ENCODE measurements at regions not wholly inside any gene's neighbourhood (a gene's known extent, or its start where the extent isn't known, plus 50 kb on each side); places are given as distances from the start of the nearest gene placed in this dataset.

DNA sequence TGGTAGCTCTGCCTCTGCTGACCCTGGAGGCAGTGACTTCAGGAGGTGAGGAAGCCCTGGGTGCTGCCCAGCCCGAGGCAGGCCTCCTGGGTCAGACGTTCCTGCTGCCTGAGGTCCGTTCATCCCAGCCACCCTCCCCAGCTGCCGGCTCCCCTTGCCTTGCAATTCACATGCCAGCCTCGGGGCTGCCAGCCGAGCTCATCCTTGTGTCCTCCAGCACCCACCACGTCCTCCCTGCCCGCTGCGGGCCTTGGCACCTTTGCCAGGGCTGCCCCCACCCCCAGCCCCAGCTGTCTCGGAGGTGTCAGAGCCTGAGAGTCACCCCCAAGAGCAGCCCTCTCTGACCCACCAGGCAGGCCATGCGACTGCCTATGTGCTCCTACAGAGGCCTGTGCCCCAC lies 162.1 kb upstream of the RNF32 start:
- ChIA-PET POLR2A (ENCODE audit: low non-redundant PET) (no interaction called here), CTCF (no interaction called here)
- H3K27ac ChIP-seq = no peak overlapping the region
- TF ChIP-seq, protein P1, sequence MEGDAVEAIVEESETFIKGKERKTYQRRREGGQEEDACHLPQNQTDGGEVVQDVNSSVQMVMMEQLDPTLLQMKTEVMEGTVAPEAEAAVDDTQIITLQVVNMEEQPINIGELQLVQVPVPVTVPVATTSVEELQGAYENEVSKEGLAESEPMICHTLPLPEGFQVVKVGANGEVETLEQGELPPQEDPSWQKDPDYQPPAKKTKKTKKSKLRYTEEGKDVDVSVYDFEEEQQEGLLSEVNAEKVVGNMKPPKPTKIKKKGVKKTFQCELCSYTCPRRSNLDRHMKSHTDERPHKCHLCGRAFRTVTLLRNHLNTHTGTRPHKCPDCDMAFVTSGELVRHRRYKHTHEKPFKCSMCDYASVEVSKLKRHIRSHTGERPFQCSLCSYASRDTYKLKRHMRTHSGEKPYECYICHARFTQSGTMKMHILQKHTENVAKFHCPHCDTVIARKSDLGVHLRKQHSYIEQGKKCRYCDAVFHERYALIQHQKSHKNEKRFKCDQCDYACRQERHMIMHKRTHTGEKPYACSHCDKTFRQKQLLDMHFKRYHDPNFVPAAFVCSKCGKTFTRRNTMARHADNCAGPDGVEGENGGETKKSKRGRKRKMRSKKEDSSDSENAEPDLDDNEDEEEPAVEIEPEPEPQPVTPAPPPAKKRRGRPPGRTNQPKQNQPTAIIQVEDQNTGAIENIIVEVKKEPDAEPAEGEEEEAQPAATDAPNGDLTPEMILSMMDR (conservative IDR thresholded peaks at IDR 0.05; ENCODE audit: low read depth) = no peak
- DNase-seq (ENCODE audit: low spot score) = no peak

DNA sequence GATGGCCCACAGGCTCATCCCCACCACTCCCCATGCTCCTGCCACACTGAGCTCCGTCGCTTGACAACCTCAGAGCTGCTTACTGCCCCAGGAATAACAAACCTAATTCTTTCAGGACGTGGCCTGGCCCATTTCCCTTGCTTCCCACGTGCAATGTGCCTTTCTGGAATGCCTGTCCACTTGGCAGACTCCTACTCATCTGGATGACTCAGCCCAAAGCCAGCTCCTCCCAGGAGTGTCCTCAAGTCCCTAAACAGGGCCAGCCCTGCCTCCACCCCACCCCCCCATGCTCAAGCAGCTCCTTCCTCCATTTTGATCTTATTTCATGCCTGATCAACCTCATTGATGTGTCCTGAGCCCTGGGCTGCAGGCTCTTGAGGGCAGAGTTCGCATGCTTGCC lies 164.9 kb upstream of the RNF32 start:
- H3K27ac ChIP-seq = no peak overlapping the region
- TF ChIP-seq, protein P1 (conservative IDR thresholded peaks at IDR 0.05; ENCODE audit: low read depth) = no peak
- ChIA-PET CTCF (no interaction called here), POLR2A (ENCODE audit: low non-redundant PET) (no interaction called here)
- peak; percentile 55 for DNase-seq (ENCODE audit: low spot score)

DNA sequence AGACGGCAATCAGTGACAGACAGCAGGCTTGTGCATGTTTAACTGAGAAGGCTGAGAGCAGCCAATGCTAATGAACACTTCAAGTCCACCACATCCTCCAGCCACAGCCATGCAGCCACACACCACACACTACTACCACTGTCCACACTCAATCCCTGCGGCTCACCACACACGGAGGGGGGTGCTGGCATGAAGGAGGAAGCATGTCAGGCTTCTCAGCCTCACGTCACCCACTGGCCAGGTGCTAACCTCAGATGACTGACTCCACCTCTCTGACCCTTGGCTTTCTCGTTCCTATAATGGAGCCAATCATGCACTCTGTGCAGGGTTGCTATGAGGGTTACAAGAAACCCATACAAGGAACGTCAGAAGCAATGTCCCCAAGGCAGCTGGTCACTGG lies 165.4 kb upstream of the RNF32 start:
- ChIA-PET CTCF (no interaction called here), POLR2A (ENCODE audit: low non-redundant PET) (no interaction called here)
- DNase-seq (ENCODE audit: low spot score) = no peak
- TF ChIP-seq, protein P1 (conservative IDR thresholded peaks at IDR 0.05; ENCODE audit: low read depth) = no peak
- H3K27ac ChIP-seq = no peak overlapping the region

DNA sequence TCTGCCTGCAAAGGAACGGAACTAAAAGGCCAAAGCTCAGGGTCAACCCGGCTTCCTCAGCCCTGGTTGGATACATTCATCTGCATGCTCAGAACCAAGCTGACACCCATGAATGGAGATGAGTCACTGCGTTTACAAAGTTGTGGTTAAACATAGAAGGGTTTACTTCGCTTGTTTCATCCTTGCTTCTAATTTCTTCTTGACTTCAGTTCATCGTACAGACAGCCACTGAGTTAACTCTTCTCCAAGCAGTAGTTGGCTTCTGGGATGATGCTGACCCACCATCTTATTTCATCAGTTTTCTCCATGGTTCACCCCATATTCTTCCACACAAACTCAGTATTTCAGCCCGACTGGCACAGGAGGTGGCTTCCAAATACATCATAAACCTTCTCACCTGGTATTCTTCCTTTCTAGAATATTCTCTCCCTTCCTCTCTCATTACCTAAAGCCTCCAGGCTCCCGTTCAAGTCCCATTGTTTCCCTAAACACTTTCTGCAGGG lies 166.3 kb upstream of the RNF32 start:
- TF ChIP-seq, protein P1 (conservative IDR thresholded peaks at IDR 0.05; ENCODE audit: low read depth) = no peak
- POLR2A ChIA-PET (ENCODE audit: low non-redundant PET) = no interaction called here
- DNase-seq (ENCODE audit: low spot score) = peak; percentile 55
- CTCF ChIA-PET = interaction anchor here (0.7 kb wide), 1 partner anchor 606 kb away, joined by 4 read pairs; no protein-coding TSS in a partner anchor
- H3K27ac ChIP-seq = no peak overlapping the region

DNA sequence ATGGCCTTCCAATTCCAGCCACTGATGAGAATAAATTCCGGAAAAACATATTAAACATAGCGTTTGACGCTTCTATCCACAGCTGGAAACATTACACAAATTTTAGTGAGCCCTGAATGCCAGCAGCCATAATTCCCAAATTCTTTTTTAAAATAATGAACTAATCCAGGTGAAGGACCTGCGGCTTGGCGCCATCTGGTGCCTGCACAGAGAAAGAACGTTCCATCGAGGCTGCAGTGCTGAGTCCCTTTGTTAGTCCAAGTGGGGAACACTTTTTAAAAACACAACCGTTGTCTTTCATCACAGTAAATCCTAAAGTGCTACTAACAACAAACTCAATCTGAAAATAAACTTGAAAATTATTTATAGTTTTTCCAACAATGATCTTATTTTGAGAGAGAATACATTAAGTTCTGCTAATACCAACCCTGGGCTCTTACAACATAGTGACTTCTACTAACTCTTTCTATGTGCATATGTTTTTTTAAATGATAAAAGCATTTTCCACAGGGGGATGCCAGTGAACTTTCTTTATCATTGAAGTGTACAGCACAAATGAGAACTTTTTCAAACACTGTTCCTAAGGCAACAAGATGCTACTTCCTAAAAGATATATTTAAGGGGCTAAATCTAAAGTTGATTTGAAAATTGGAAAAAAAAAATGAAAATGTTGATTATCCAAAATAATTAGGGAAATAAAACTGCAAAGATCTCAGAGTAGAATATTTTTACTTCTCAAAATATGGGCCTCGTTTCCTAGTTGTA lies 166.9 kb upstream of the RNF32 start:
- H3K27ac ChIP-seq = no peak overlapping the region
- peak; percentile 47 for DNase-seq (ENCODE audit: low spot score)
- TF ChIP-seq, protein P1 (conservative IDR thresholded peaks at IDR 0.05; ENCODE audit: low read depth) = peak; percentile 91
- CTCF ChIA-PET = interaction anchor here (0.6 to 0.7 kb wide), 5 partner anchors 14 to 606 kb away, joined by 3 to 4 read pairs (median 3); no protein-coding TSS in a partner anchor
- POLR2A ChIA-PET (ENCODE audit: low non-redundant PET) = no interaction called here

DNA sequence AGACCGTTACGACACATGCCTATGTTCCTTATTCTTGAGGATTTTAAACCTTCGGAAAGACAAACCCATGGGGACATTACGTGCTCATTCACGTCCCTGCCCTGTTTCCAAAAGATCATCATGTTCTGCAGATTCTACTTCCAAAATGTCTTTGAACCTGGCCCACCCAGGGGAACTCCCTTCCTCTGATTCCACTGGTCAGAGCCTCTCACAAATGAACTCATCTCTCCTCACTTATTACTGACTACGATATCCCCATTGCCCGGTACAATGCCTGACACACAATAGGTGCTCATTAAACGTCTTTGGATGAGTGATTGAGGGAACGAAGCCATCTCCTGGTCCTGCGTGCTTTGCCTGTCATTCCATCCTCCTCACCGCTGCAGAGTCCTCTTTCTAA lies 168.3 kb upstream of the RNF32 start:
- no peak overlapping the region for H3K27ac ChIP-seq
- ChIA-PET CTCF (no interaction called here), POLR2A (ENCODE audit: low non-redundant PET) (no interaction called here)
- no peak for DNase-seq (ENCODE audit: low spot score)
- TF ChIP-seq, protein P1 (conservative IDR thresholded peaks at IDR 0.05; ENCODE audit: low read depth) = no peak

Measured in RWPE1 (cell line).